Liver (tissue), 8 donors: ENCODE measurements at regions not wholly inside any gene's neighbourhood (a gene's known extent, or its start where the extent isn't known, plus 50 kb on each side); places are given as distances from the start of the nearest gene placed in this dataset.

Source experiments
- DNase-seq: peaks from one replicate; pipeline ENCODE4 v3.0.0-alpha.2; 2017; ENCODE audit warnings: low spot score
- H3K27ac ChIP-seq, 2 donors: one replicate each; pipeline ENCODE4 v1.7.0; 2013; ENCODE audit warnings: inconsistent platforms in 2 of 2, low read length in 2 of 2, control low read depth in 1 of 2, low read depth in 1 of 2, mild to moderate bottlenecking in 1 of 2
- H3K27me3 ChIP-seq, 4 donors: one replicate each; pipeline versions ENCODE4 v1.6.1 to v1.7.0; 2013; ENCODE audit warnings: low read length in 3 of 4, inconsistent platforms in 1 of 4, mild to moderate bottlenecking in 1 of 4, moderate library complexity in 1 of 4; ENCODE audit not compliant: control insufficient read depth in 4 of 4, insufficient read depth in 4 of 4
- H3K36me3 ChIP-seq, 4 donors: one replicate each; pipeline versions ENCODE4 v1.6.1 to v1.7.0; 2013; ENCODE audit warnings: low read length in 3 of 4, mild to moderate bottlenecking in 3 of 4, low read depth in 1 of 4, moderate library complexity in 1 of 4; ENCODE audit not compliant: control insufficient read depth in 4 of 4, insufficient read depth in 3 of 4
- H3K4me1 ChIP-seq, 4 donors: one replicate each; pipeline versions ENCODE4 v1.6.1 to v1.7.0; 2013; ENCODE audit warnings: low read length in 3 of 4, mild to moderate bottlenecking in 3 of 4, moderate library complexity in 1 of 4; ENCODE audit not compliant: control insufficient read depth in 4 of 4, insufficient read depth in 4 of 4
- H3K4me3 ChIP-seq, 3 donors: one replicate each; pipeline versions ENCODE4 v1.6.1 to v1.7.0; 2013; ENCODE audit warnings: low read length in 3 of 3, control low read depth in 1 of 3, low read depth in 1 of 3, mild to moderate bottlenecking in 1 of 3
- H3K9ac ChIP-seq, 2 donors: one replicate each; pipeline ENCODE4 v1.7.0; 2013; ENCODE audit warnings: low read length in 2 of 2, mild to moderate bottlenecking in 2 of 2, moderate library complexity in 2 of 2, control low read depth in 1 of 2, low read depth in 1 of 2
- H3K9me3 ChIP-seq, 4 donors: one replicate each; pipeline versions ENCODE4 v1.6.1 to v1.7.0; 2013; ENCODE audit warnings: low read length in 3 of 4; ENCODE audit not compliant: control insufficient read depth in 4 of 4
- EGR1 ChIP-seq, 2 donors: IDR thresholded peaks; 2 replicates each; pipeline ENCODE4 v1.6.1; 2016 to 2018; ENCODE audit warnings: antibody characterized with exemption in 2 of 2, low read depth in 2 of 2
- FOXA1 ChIP-seq: IDR thresholded peaks from 2 replicates; pipeline ENCODE4 v1.6.1; 2016; ENCODE audit warnings: antibody characterized with exemption
- FOXA2 ChIP-seq: IDR thresholded peaks from 2 replicates; pipeline ENCODE4 v1.6.1; 2016; ENCODE audit warnings: antibody characterized with exemption
- GABPA ChIP-seq, 2 donors: IDR thresholded peaks in 1 of 2; conservative IDR thresholded peaks in 1 of 2; 2 replicates each; pipeline ENCODE4 v1.6.1; 2016; ENCODE audit warnings: antibody characterized with exemption in 2 of 2, mild to moderate bottlenecking in 1 of 2, moderate library complexity in 1 of 2
- HNF4A ChIP-seq, 2 donors: conservative IDR thresholded peaks; 2 replicates each; pipeline ENCODE4 v1.6.1; 2016; ENCODE audit warnings: antibody characterized with exemption in 2 of 2, mild to moderate bottlenecking in 2 of 2
- HNF4G ChIP-seq: IDR thresholded peaks from 2 replicates; pipeline ENCODE4 v1.6.1; 2016; ENCODE audit warnings: antibody characterized with exemption
- JUND ChIP-seq, 2 donors: IDR thresholded peaks; 2 replicates each; pipeline ENCODE4 v1.6.1; 2016; ENCODE audit warnings: antibody characterized with exemption in 2 of 2
- NR2F2 ChIP-seq: IDR thresholded peaks from 2 replicates; pipeline ENCODE4 v1.6.1; 2016; ENCODE audit warnings: antibody characterized with exemption
- RAD21 ChIP-seq, 2 donors: IDR thresholded peaks; 2 replicates each; pipeline ENCODE4 v1.6.1; 2016; ENCODE audit warnings: antibody characterized with exemption in 2 of 2, mild to moderate bottlenecking in 2 of 2
- RXRA ChIP-seq, 2 donors: IDR thresholded peaks; 2 replicates each; pipeline ENCODE4 v1.6.1; 2017 to 2018; ENCODE audit warnings: antibody characterized with exemption in 2 of 2, mild to moderate bottlenecking in 1 of 2
- SP1 ChIP-seq: IDR thresholded peaks from 2 replicates; pipeline ENCODE4 v1.6.1; 2018; ENCODE audit warnings: antibody characterized with exemption, mild to moderate bottlenecking
- TAF1 ChIP-seq: conservative IDR thresholded peaks from 2 replicates; pipeline ENCODE4 v1.6.1; 2016; ENCODE audit warnings: antibody characterized with exemption, mild to moderate bottlenecking
- YY1 ChIP-seq: IDR thresholded peaks from 2 replicates; pipeline ENCODE4 v1.6.1; 2016; ENCODE audit warnings: antibody characterized with exemption, mild to moderate bottlenecking
- WGBS: extraction: QIAGEN DNeasy Blood & Tissue Kit; methylation state at CpG from one replicate; pipeline ENCODE4 v1.1.7; 2013; 5-methylcytosine and 5-hydroxymethylcytosine counted together
- TF ChIP-seq, protein P1 (sequence below): IDR thresholded peaks from 2 replicates; pipeline ENCODE4 v1.6.1; 2016; ENCODE audit warnings: antibody characterized with exemption, mild to moderate bottlenecking
- TF ChIP-seq, protein P2 (sequence below): IDR thresholded peaks from 2 replicates; pipeline ENCODE4 v1.6.1; 2016; ENCODE audit warnings: antibody characterized with exemption
- TF ChIP-seq, protein P3 (sequence below): IDR thresholded peaks from 2 replicates; pipeline ENCODE4 v1.6.1; 2016; ENCODE audit warnings: antibody characterized with exemption
- TF ChIP-seq, protein P4 (sequence below): fragments of 150-350 bp; IDR thresholded peaks from 2 replicates; pipeline ENCODE4 v1.5.1; 2017; ENCODE audit warnings: improper control_type of control experiment, low read depth, low read length; ENCODE audit not compliant: missing input control
- TF ChIP-seq, protein P5 (sequence below): IDR thresholded peaks from 2 replicates; pipeline ENCODE4 v1.6.1; 2016; ENCODE audit warnings: antibody characterized with exemption
- donor health status: healthy.
- donor health status: healthy.
- donor health status: healthy.
- donor health status: healthy.
- donor health status: healthy.

DNA sequence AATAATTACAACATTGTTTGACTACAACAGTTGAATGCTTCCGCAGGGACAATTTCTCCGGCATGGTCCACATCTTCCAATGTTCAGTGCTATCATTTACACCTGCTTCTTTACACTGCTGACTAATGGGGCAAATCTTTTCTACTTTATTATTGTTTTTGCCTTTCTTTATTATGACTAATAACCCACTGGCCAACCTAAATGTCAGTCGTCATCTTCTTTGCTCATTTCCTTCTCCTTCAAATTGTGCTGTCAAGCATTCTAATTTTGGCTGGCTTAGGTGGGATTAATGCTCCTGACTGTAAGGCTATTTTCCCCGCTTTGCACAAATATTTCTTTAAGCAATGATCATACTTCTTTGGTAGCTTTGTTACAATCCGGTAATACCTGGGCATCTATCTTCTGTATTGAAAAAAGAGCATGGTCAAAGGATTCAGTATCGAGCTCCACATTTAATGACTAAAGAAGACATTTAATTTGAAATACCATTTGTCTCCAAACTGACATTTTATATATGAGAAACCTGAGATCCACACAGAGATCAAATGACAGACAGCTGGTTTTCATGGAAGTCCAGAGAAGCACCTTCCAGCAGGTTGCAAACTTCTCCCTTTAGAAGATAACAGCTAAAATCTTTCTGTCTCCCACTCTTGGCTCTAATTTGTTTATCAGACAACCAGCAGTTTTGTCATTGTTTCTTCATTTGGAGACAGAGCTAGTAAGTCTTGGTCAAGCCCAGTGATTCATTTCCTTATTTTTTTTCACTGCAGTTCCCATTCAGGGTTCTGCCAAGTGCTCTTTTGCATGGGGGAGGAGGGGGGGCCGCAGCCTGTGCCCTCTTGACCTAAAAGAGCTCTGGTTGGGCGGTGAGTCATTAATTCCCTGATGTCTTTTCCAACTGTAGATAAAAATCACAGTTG lies 132.9 kb downstream of the SOCS6 start (continued):
- TF ChIP-seq, protein P1, sequence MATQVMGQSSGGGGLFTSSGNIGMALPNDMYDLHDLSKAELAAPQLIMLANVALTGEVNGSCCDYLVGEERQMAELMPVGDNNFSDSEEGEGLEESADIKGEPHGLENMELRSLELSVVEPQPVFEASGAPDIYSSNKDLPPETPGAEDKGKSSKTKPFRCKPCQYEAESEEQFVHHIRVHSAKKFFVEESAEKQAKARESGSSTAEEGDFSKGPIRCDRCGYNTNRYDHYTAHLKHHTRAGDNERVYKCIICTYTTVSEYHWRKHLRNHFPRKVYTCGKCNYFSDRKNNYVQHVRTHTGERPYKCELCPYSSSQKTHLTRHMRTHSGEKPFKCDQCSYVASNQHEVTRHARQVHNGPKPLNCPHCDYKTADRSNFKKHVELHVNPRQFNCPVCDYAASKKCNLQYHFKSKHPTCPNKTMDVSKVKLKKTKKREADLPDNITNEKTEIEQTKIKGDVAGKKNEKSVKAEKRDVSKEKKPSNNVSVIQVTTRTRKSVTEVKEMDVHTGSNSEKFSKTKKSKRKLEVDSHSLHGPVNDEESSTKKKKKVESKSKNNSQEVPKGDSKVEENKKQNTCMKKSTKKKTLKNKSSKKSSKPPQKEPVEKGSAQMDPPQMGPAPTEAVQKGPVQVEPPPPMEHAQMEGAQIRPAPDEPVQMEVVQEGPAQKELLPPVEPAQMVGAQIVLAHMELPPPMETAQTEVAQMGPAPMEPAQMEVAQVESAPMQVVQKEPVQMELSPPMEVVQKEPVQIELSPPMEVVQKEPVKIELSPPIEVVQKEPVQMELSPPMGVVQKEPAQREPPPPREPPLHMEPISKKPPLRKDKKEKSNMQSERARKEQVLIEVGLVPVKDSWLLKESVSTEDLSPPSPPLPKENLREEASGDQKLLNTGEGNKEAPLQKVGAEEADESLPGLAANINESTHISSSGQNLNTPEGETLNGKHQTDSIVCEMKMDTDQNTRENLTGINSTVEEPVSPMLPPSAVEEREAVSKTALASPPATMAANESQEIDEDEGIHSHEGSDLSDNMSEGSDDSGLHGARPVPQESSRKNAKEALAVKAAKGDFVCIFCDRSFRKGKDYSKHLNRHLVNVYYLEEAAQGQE: peak; percentile 81
- TF ChIP-seq YY1: peak; percentile 58
- peak; percentile 55 to 65 for TF ChIP-seq RAD21 (IDR thresholded peaks at IDR 0.05)
- peak; percentile 12 for TF ChIP-seq FOXA2
- TF ChIP-seq EGR1 (IDR thresholded peaks at IDR 0.05; ENCODE audit: low read depth in 2 of 2): peak; percentile 64 to 97

DNA sequence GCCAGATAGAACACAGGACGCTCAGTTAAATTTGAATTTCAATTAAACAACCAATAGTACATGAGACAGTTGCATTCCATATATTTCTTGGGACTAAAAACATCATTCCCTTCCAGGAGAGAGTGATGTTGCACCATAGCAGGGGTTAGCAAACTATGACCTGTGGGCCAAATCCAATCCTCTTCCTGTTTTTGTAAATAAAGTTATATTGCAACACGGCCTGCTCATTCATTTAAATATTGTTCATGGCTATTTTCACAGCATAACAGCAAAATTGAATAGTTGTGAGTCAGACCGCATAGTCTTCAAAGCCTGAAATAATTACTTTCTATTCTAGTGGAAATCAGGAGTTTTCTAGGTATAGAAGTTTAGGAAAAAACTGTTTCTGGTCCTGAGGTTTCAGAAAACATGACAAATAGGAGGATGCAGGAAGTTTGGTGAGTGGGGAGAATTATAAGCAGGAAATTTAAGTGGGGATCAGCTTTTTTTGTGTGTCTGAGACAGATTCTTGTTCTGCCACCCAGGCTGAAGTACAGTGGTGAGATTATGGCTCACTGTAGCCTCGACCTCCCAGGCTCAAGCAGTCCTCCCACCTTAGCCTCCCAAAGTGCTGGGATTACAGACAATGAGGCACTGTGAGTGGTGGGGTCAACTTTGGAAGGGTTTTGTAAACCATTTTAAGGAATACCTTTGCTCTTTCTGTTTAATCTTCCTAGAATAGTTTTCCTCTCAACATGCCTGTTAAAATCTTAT lies 131.5 kb downstream of the SOCS6 start:
- WGBS: 40% methylated on average over 4 of the region's 4 CpGs
- Histone ChIP-seq H3K9ac (no peak overlapping the region), H3K4me3 (no peak overlapping the region), H3K36me3 (no peaks in the 10 kb centered on the region), H3K9me3 (no peaks in the 10 kb centered on the region), H3K4me1 (peaks cover 4 to 24% (median 14%) of the 10 kb centered on the region in 4 donors), H3K27ac (peak overlapping the region; percentile 91 to 94), H3K27me3 (no peaks in the 10 kb centered on the region)
- no peak for DNase-seq
- TF ChIP-seq, protein P2, sequence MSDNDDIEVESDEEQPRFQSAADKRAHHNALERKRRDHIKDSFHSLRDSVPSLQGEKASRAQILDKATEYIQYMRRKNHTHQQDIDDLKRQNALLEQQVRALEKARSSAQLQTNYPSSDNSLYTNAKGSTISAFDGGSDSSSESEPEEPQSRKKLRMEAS: peak; percentile 83
- TF ChIP-seq, protein P1: peak; percentile 53
- TF ChIP-seq YY1 (peak; percentile 61), RXRA (IDR thresholded peaks at IDR 0.05) (peak; percentile 93 to 94), FOXA1 (peak; percentile 66), TAF1 (no peak), FOXA2 (peak; percentile 89), JUND (IDR thresholded peaks at IDR 0.05) (peak; percentile 81 to 93), GABPA (IDR thresholded peaks at IDR 0.05 in 1 of 2, conservative IDR thresholded peaks at IDR 0.05 in 1 of 2) (peak in 1 of 2 donors; percentile 70), HNF4G (peak; percentile 47), HNF4A (conservative IDR thresholded peaks at IDR 0.05) (peak; percentile 91 to 95), SP1 (peak; percentile 76), NR2F2 (peak; percentile 98), EGR1 (IDR thresholded peaks at IDR 0.05; ENCODE audit: low read depth in 2 of 2) (peak; percentile 31 to 69), RAD21 (IDR thresholded peaks at IDR 0.05) (peak; percentile 64 to 69)
- TF ChIP-seq, protein P3, sequence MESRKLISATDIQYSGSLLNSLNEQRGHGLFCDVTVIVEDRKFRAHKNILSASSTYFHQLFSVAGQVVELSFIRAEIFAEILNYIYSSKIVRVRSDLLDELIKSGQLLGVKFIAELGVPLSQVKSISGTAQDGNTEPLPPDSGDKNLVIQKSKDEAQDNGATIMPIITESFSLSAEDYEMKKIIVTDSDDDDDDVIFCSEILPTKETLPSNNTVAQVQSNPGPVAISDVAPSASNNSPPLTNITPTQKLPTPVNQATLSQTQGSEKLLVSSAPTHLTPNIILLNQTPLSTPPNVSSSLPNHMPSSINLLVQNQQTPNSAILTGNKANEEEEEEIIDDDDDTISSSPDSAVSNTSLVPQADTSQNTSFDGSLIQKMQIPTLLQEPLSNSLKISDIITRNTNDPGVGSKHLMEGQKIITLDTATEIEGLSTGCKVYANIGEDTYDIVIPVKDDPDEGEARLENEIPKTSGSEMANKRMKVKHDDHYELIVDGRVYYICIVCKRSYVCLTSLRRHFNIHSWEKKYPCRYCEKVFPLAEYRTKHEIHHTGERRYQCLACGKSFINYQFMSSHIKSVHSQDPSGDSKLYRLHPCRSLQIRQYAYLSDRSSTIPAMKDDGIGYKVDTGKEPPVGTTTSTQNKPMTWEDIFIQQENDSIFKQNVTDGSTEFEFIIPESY: peak; percentile 78
- TF ChIP-seq, protein P4, sequence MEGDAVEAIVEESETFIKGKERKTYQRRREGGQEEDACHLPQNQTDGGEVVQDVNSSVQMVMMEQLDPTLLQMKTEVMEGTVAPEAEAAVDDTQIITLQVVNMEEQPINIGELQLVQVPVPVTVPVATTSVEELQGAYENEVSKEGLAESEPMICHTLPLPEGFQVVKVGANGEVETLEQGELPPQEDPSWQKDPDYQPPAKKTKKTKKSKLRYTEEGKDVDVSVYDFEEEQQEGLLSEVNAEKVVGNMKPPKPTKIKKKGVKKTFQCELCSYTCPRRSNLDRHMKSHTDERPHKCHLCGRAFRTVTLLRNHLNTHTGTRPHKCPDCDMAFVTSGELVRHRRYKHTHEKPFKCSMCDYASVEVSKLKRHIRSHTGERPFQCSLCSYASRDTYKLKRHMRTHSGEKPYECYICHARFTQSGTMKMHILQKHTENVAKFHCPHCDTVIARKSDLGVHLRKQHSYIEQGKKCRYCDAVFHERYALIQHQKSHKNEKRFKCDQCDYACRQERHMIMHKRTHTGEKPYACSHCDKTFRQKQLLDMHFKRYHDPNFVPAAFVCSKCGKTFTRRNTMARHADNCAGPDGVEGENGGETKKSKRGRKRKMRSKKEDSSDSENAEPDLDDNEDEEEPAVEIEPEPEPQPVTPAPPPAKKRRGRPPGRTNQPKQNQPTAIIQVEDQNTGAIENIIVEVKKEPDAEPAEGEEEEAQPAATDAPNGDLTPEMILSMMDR: no peak
- TF ChIP-seq, protein P5, sequence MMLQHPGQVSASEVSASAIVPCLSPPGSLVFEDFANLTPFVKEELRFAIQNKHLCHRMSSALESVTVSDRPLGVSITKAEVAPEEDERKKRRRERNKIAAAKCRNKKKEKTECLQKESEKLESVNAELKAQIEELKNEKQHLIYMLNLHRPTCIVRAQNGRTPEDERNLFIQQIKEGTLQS: peak; percentile 81
